ENCODE measurements at regions not wholly inside any gene's neighbourhood (a gene's known extent, or its start where the extent isn't known, plus 50 kb on each side); places are given as distances from the start of the nearest gene placed in this dataset.

- Mint-ChIP-seq H3K9me3 (ENCODE audit: unreplicated experiment) (peaks cover 4% of the 10 kb centered on the region), H3K4me1 (ENCODE audit: low read depth, unreplicated experiment) (no peaks in the 10 kb centered on the region), H3K27me3 (ENCODE audit: low read depth, unreplicated experiment) (peaks cover 52% of the 10 kb centered on the region), H3K36me3 (ENCODE audit: low read depth, unreplicated experiment) (no peaks in the 10 kb centered on the region), H3K4me3 (ENCODE audit: unreplicated experiment) (no peak overlapping the region), H3K27ac (ENCODE audit: unreplicated experiment) (no peak overlapping the region)
- no peaks in the 10 kb centered on the region for H4K20me1 ChIP-seq (ENCODE audit: insufficient read depth, low read length)
- no peak overlapping the region for H2AFZ ChIP-seq (ENCODE audit: low read depth, low read length)
- peaks cover 8% of the 10 kb centered on the region for H3K27me3 ChIP-seq (ENCODE audit: insufficient read depth, low read length)
- H3K9ac ChIP-seq (ENCODE audit: low read length), result no peak overlapping the region
- no peak overlapping the region for H3K4me2 ChIP-seq (ENCODE audit: low read length)
- DNase-seq (ENCODE audit: low read depth) (no peak), FAIRE-seq (no peak)
- H3K4me1 ChIP-seq (ENCODE audit: insufficient read depth, low read length), result no peaks in the 10 kb centered on the region
- H3K36me3 ChIP-seq (ENCODE audit: insufficient read depth, low read length), result no peaks in the 10 kb centered on the region
- no peaks in the 10 kb centered on the region for H3K9me3 ChIP-seq (ENCODE audit: insufficient read depth, low read depth, low read length)
- no peaks in the 10 kb centered on the region for H3K79me2 ChIP-seq (ENCODE audit: insufficient read depth, low read length)
- no peak for TF ChIP-seq CTCF (IDR thresholded peaks at IDR 0.05; ENCODE audit: insufficient read depth, low read depth, low read length)
- TF ChIP-seq EZH2 (IDR thresholded peaks at IDR 0.05; ENCODE audit: insufficient read depth, low read length), result no peak
- no peak overlapping the region for H3K4me3 ChIP-seq (ENCODE audit: insufficient read depth, low read depth, low read length)
- no peak overlapping the region for H3K27ac ChIP-seq (ENCODE audit: low read depth, low read length)
Observed at GRCh38 chr12:111086947-111087700, 166.7 kb upstream of the MYL2 start.

- no peaks in the 10 kb centered on the region for H3K4me1 Mint-ChIP-seq (ENCODE audit: low read depth, unreplicated experiment)
- Histone ChIP-seq H3K4me3 (ENCODE audit: insufficient read depth, low read depth, low read length) (no peak overlapping the region), H3K27ac (ENCODE audit: low read depth, low read length) (no peak overlapping the region), H3K9ac (ENCODE audit: low read length) (no peak overlapping the region), H4K20me1 (ENCODE audit: insufficient read depth, low read length) (no peaks in the 10 kb centered on the region), H3K4me2 (ENCODE audit: low read length) (no peak overlapping the region), H3K4me1 (ENCODE audit: insufficient read depth, low read length) (no peaks in the 10 kb centered on the region), H3K27me3 (ENCODE audit: insufficient read depth, low read length) (peaks cover 16% of the 10 kb centered on the region), H3K36me3 (ENCODE audit: insufficient read depth, low read length) (no peaks in the 10 kb centered on the region), H3K79me2 (ENCODE audit: insufficient read depth, low read length) (no peaks in the 10 kb centered on the region), H3K9me3 (ENCODE audit: insufficient read depth, low read depth, low read length) (no peaks in the 10 kb centered on the region), H2AFZ (ENCODE audit: low read depth, low read length) (no peak overlapping the region)
- DNase-seq (ENCODE audit: low read depth), result no peak
- peaks cover 53% of the 10 kb centered on the region for H3K27me3 Mint-ChIP-seq (ENCODE audit: low read depth, unreplicated experiment)
- TF ChIP-seq CTCF (IDR thresholded peaks at IDR 0.05; ENCODE audit: insufficient read depth, low read depth, low read length) (no peak), EZH2 (IDR thresholded peaks at IDR 0.05; ENCODE audit: insufficient read depth, low read length) (no peak)
- no peak for FAIRE-seq
- H3K27ac Mint-ChIP-seq (ENCODE audit: unreplicated experiment), result no peak overlapping the region
- no peaks in the 10 kb centered on the region for H3K36me3 Mint-ChIP-seq (ENCODE audit: low read depth, unreplicated experiment)
- H3K4me3 Mint-ChIP-seq (ENCODE audit: unreplicated experiment), result no peak overlapping the region
- peaks cover 4% of the 10 kb centered on the region for H3K9me3 Mint-ChIP-seq (ENCODE audit: unreplicated experiment)
Observed at GRCh38 chr12:111085096-111085495, 164.7 kb upstream of the MYL2 start.

GRCh38 chr12:111084605-111085004 is 164.2 kb upstream of the MYL2 start:
- H3K4me1 ChIP-seq (ENCODE audit: insufficient read depth, low read length), result no peaks in the 10 kb centered on the region
- Mint-ChIP-seq H3K4me1 (ENCODE audit: low read depth, unreplicated experiment) (no peaks in the 10 kb centered on the region), H3K27ac (ENCODE audit: unreplicated experiment) (no peak overlapping the region), H3K9me3 (ENCODE audit: unreplicated experiment) (peaks cover 4% of the 10 kb centered on the region), H3K36me3 (ENCODE audit: low read depth, unreplicated experiment) (no peaks in the 10 kb centered on the region), H3K27me3 (ENCODE audit: low read depth, unreplicated experiment) (peaks cover 50% of the 10 kb centered on the region), H3K4me3 (ENCODE audit: unreplicated experiment) (no peak overlapping the region)
- no peak overlapping the region for H3K4me3 ChIP-seq (ENCODE audit: insufficient read depth, low read depth, low read length)
- no peak overlapping the region for H3K4me2 ChIP-seq (ENCODE audit: low read length)
- H3K9ac ChIP-seq (ENCODE audit: low read length), result no peak overlapping the region
- FAIRE-seq (no peak), DNase-seq (ENCODE audit: low read depth) (no peak)
- no peak overlapping the region for H2AFZ ChIP-seq (ENCODE audit: low read depth, low read length)
- H3K27me3 ChIP-seq (ENCODE audit: insufficient read depth, low read length), result peaks cover 19% of the 10 kb centered on the region
- H4K20me1 ChIP-seq (ENCODE audit: insufficient read depth, low read length), result no peaks in the 10 kb centered on the region
- no peak overlapping the region for H3K27ac ChIP-seq (ENCODE audit: low read depth, low read length)
- TF ChIP-seq EZH2 (IDR thresholded peaks at IDR 0.05; ENCODE audit: insufficient read depth, low read length) (no peak), CTCF (IDR thresholded peaks at IDR 0.05; ENCODE audit: insufficient read depth, low read depth, low read length) (no peak)
- no peaks in the 10 kb centered on the region for H3K36me3 ChIP-seq (ENCODE audit: insufficient read depth, low read length)
- H3K79me2 ChIP-seq (ENCODE audit: insufficient read depth, low read length), result no peaks in the 10 kb centered on the region
- no peaks in the 10 kb centered on the region for H3K9me3 ChIP-seq (ENCODE audit: insufficient read depth, low read depth, low read length)
